NCI-H2081 (cell line): ENCODE measurements at regions not wholly inside any gene's neighbourhood (a gene's known extent, or its start where the extent isn't known, plus 50 kb on each side); places are given as distances from the start of the nearest gene placed in this dataset.
"Not testable (repeated sequence)": the region's sequence is repeated elsewhere in the genome, so short reads cannot be mapped to it uniquely, and the experiment has no call there.

Experiments used
- DNase-seq, 2 experiments: peaks; one replicate each; lab custom pipeline; 2025; lab: John Stamatoyannopoulos, UW

DNA sequence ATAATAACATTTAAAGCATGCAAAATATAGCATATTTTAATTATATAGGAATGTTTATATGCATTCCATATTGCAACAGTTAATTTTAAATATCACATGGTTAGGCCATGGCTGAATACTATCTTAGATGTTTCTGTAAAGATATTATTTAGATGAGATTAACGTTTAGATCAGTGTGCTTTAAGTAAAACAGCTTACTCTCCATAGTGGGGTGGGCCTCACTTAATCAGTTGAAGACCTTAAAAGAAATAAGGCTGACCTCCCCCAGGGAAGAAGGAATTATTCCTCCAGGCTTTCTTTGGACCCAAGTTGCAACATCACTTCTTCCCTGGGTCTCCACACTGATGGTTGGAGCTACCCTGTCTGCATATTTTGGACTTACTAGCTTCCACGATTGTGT lies 1246.5 kb downstream of the TYW1 start:
- no peak for DNase-seq

DNA sequence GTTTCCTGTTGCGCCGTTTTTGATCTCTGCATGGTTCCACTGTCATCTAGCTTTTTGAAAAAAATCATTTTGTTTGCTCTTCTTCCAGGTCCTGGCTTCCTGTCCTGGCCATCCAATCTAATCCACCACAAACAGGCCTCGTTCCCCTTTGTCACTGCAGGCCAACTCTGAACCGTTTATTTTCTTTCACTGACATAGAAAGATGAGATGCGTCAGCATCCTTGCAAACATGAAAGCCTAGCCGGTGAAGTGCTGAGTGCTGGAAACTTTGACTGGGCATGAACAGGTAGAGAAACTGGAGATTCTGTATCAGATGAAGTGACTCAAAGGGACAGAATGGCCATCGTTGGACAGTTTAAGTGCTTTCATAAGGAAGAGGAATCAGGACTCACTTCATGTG lies 1247.8 kb downstream of the TYW1 start:
- DNase-seq: no peak

DNA sequence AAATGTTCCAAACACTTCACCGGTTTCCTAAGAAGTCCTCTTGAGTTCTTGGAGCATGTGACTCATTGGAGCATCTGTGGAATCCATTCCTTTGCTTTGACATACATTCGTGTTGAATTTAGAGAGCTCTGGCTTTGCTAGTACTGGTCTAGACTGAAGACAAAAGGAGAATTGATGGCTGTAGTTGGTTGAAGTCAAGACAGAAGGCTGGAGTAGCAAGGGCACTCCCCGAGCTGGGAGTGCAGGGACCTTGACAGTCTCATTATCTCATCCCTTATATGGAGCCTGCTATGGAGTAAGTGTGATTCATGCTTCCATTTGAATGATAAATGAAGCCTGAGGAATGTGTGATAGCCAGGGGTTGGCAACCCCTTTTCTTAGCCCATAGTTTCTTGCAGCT lies 1249.1 kb downstream of the TYW1 start:
- DNase-seq: no peak

DNA sequence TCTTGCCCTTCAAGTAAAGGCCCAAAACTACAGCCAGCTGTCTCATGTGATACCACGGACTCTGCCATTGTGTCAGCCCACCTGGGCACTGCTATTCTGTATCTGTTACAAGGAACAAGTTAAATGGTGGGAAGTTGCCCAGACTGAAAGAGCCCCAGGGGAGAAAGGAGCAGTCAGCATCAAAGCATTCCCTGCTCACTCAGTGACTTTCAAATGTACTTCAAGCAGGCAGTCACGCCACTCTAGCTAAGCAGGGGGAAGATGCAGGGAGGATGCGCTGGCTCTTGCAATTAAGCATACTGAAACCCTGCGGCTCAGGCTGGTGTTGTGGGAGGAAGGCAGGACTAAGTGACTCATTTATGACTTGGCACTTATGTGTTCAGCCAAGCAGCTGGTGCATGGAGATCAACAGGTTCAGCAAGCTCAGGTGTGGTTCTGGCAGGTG lies 1249.6 kb downstream of the TYW1 start:
- DNase-seq: peak in 1 of 2 experiments; percentile 53

- no peak for DNase-seq
Observed at GRCh38 chr7:68247126-68247525, 1250.5 kb downstream of the TYW1 start.

DNA sequence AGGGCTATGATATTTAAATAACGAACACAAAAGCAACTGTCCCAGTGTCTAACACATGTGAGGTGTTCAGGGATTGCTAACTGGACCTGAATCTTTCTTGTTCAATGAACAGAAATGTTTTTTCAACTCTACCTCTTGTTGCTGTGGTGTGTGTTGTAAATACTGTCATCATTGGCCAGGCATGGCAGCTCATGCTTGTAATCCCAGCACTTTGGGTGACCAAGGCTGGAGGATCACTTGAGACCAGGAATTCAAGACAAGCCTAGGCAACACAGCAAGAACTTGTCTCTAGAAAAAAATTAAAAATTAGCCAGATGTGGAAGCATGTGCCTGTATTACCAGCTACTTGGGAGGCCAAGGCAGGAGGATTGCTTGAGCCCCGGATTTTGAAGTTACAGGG lies 1250.9 kb downstream of the TYW1 start:
- no peak for DNase-seq

DNA sequence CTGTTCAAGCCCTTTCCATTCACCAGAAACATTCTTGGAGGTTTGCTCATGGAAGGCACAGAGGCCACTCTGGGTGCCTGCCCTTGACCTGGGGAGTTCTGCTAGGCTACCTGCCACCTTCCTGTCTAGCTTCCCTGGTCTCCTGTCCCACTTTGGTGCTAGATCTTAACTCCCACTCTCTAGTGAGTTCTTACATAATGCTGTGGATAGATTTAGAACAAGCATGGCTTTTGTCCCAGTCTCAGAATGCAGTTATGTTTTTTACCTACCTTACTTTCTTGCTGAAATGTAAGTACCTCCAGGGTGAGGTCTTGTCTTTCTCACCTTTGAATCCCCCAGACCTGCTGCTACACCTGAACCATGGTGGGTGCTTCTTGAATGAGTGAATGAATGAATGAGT lies 1252.3 kb downstream of the TYW1 start:
- DNase-seq: no peak

- DNase-seq: no peak
Observed at GRCh38 chr7:68249611-68250010, 1253.0 kb downstream of the TYW1 start.

DNA sequence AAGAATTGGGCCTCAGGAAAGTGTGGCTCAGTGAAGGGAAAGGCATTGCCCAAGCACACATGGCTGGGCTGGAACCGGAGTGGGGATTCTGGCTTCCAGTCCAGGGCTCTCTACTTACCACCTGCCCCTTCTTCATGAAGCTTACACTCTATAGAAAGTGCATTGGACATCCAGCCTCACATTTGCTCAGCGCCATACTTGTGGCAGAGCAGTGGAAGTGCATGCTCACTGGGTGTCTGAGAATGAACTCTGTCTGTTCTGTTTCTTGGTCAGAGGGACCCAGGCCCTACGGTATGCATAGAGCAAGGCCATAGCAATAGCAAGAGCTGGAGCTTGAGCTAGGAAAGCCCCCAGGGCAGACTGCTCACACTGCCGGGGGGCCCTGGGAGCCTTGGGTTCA lies 1253.5 kb downstream of the TYW1 start:
- no peak for DNase-seq

DNA sequence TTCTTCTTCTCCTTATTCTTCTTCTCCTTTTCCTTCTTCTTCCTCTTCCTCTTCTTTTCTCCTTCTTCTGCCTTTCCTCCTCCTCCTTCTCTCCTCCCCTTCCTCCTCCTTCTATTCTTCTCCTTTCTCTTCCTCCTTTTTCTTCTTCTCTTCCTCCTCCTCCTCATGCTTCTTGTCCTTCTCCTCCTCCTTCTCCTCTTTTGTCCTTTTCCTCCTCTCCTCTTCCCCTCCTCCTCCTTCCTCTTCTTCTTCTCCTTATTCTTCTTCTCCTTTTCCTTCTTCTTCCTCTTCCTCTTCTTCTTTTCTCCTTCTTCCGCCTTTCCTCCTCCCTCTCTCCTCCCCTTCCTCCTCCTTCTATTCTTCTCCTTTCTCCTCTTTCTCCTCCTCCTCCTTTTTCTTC lies 1258.2 kb downstream of the TYW1 start:
- not testable (repeated sequence) for DNase-seq

DNA sequence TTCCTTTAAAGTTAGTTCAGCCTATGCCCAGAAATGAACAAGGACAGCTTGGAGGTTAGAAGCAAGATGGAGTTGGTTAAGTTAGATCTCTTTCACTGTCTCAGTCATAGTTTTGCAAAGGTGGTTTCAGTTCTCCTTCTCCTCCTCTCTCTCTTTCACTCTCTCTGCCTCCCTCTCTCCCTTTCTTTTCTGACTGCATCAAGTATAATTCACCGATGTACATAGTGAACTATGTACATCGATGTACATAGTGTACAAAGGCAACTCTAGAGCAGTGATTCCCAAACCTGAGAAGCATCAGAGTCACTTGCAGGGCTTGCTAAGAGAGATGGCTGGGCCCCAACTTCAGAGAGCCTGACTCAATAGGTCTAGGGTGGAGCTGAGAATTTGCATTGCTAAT lies 1259.7 kb downstream of the TYW1 start:
- no peak for DNase-seq

DNA sequence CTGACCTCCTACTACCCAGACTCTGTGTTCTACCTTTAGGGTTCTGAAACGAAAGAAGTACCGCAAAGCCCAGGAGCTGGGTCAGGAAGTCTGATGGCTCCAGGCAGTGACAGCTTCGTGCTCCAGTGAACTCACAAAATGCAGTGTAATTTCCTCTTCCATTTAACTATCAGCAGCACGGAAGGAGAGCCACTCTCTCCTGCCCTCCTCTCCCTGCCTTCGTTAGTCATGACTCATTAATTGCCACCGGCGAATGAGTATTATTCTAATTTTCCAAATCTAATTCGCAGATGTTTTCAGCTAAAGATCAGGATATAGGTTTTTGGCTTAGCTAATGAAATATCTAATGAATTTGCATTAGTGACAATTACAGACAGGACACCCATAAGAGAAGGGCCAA lies 1262.0 kb downstream of the TYW1 start:
- DNase-seq: peak; percentile 12 to 71

DNA sequence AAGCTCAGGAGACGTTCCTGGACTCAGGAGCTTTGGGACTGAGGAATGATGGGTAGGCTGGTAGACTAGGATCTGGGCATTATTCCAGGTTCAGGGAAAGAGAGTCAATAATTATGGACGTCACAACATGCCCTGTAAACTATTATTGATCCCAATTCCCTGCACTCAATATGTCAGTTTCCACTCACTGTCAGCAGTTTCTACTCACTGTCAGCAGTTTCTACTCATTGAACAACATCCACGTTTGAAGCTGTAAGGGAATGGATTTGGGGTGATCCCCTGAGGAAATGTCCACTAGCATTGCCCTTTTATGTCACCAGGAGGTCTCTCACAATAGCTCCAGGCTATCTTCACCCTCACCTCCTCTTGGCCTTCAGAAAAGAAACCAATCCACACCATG lies 1268.6 kb downstream of the TYW1 start:
- no peak for DNase-seq

GRCh38 chr7:68266004-68266579 lies 1269.5 kb downstream of the TYW1 start:
- DNase-seq: no peak

- no peak for DNase-seq
Observed at GRCh38 chr7:68267486-68267885, 1270.9 kb downstream of the TYW1 start.

DNA sequence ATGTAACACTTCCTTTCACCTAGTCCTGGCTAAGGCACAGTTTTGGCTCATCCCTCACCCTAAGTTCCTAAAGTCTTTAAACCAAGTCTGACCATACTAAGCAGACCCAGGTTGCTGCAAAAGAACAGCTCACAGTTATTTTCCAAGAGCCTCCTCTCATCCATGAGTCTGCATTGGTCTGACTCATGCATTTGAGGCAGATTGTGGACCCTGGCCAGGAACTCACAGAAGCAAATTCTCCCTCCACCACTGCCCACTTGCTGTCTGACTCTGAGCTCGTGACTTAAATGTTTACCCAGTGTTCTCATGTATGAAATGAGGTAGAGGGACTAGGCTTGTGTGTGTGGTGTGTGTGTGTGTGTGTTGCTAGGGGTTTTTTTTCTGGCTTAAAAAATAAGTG lies 1272.8 kb downstream of the TYW1 start:
- no peak for DNase-seq

GRCh38 chr7:68272507-68272906 lies 1275.9 kb downstream of the TYW1 start:
- DNase-seq: no peak

GRCh38 chr7:68276725-68277124 lies 1280.1 kb downstream of the TYW1 start:
- no peak for DNase-seq

DNA sequence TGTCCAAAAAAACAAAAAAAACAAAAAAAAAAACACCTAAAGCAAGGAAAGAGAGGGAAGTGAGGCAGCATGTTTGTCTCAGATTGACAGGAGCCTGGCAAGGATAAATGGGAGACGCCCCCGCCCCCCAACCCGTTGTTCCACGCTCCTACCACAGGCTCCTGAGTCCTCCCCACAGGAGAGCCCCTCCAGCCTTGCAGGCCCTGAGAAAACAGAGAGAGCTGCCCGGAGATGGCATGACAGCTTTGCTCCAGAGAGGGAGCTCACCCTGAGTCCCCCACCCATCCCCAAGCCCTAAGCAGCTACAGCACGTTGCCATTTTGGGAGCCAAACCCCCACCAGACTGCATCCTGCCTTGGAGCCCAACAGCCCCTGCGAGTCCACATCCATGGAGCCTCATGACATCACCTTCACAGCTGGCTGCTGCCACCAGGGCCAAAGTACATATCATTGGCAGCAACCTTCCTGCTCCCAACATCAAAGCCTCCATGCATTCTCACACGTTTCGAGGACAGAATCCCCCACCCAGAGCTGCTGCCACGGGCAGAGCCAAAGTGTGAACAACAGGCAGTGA lies 1283.3 kb downstream of the TYW1 start:
- no peak for DNase-seq

DNA sequence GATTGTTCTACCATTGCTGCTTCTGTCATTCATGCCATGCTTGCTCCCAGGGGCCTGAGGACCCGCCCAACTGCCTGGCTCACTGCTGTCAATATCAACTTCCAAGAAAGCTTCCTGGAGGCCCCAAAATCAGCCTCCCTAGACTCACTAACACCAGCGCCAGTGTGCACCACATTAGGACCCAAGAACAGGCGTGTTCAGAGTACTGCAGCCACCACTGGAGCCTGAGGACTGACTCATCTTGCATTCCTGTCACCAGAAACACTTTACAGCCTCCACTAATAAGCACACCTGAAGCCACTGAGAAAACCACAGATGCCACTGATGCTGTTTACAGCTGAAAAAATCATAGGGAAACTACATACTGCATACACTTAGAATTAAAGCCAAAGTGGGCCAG lies 1284.3 kb downstream of the TYW1 start:
- DNase-seq: no peak

DNA sequence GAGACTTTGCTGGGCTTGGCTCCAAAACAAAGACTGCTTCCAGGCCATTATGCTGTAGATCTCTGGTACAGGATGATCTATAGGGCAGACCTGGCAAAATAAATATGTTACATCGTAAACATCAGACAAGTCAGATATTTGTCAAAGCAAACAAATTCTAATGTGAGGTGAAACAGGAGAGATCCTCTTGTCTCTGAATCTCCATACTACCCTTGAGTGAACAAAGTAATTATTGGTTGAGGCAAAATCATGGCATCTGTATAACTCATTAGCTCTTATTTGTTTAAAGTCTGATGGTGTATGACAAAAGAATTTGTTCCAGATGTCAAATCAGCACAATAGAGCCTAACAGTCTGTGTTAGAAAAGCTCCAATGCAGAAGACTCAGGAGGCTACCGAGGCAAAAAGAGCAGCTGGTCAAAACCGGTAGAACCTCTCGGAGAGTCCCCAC lies 1291.5 kb downstream of the TYW1 start:
- peak; percentile 51 to 82 for DNase-seq

- no peak for DNase-seq
Observed at GRCh38 chr7:68291710-68292109, 1295.1 kb downstream of the TYW1 start.

DNA sequence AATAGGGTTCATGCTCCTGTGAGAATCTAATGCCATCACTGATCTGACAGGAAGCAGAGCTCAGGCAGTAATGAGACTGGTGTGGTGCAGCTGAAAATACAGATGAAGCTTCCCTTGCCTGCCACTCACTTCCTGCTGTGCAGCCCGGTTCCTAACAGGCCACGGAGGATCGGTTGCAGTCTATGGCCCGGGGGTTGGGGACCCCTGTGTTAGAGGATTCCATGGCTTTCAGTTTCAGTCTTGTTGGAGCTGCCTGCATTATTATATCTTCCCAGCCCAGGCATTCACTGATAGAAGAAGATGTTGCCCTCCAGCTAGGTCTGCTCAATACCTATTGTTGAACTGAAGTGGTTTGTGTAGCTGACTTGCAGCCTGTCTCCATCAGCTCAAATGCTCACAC lies 1298.8 kb downstream of the TYW1 start:
- no peak for DNase-seq

DNA sequence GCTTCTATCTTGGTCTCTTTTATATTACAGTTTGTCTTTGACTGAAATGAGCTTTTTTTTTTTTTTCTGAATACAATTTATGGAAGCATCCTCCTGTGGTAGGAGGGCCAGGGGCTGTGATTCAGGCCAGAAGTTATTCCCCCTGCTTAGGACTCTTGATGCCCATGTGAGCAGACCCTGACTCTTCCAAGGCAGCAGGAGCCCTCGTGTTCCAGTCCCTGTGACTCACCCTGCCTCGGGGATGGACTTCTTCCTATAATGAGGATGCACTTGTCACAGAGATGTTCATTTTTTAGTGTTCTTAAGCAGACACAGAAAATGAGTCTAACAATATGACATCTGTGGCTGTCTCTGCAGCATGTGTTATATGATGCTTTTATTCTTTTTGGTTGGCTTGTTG lies 1293.7 kb upstream of the AUTS2 start:
- DNase-seq: no peak
